22Rv1 (cell line): ENCODE measurements at regions not wholly inside any gene's neighbourhood (a gene's known extent, or its start where the extent isn't known, plus 50 kb on each side); places are given as distances from the start of the nearest gene placed in this dataset.

ENCODE experiments used
- CTCF ChIP-seq: fragments of 450-650 bp; IDR thresholded peaks from 2 replicates; pipeline ENCODE4 v1.5.1; 2017; ENCODE audit warnings: mild to moderate bottlenecking
- ZFX ChIP-seq: fragments of 450-650 bp; IDR thresholded peaks from 2 replicates; pipeline ENCODE4 v1.6.1; 2017; ENCODE audit warnings: antibody characterized with exemption, borderline replicate concordance

GRCh38 chr17:12320286-12320685 is 299.6 kb downstream of the MAP2K4 start:
- TF ChIP-seq CTCF (no peak), ZFX (no peak)
